Ureter (tissue), 1 donor: ENCODE measurements at regions not wholly inside any gene's neighbourhood (a gene's known extent, or its start where the extent isn't known, plus 50 kb on each side); places are given as distances from the start of the nearest gene placed in this dataset.
"Not testable (repeated sequence)": the region's sequence is repeated elsewhere in the genome, so short reads cannot be mapped to it uniquely, and the experiment has no call there.

Source experiments
- DNase-seq: peaks from one replicate; pipeline ENCODE4 v3.0.0-alpha.2; 2020; ENCODE audit warnings: low spot score
- donor health status: DM: yes; HTN: yes; CAD: no.

DNA sequence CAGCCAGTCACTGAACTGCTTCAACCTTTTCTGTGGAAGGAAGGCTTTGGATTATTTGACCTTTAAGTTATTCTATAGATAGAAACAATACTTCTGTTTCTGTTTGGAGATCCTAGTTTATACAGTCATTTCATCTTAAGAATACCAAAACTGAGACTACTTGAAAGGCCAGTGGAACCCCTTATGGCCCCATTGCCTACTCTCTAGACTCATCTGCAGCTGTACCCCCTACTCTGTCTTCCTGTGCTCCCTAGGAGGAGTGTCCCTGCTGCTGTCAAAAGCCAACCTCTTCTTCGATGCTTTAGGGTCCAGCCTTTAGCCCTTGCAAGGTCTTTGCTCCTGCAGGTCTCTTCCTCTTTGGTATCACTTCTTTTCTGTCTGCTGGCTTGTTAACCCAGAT lies 169.6 kb downstream of the EDEM1 start:
- no peak for DNase-seq

DNA sequence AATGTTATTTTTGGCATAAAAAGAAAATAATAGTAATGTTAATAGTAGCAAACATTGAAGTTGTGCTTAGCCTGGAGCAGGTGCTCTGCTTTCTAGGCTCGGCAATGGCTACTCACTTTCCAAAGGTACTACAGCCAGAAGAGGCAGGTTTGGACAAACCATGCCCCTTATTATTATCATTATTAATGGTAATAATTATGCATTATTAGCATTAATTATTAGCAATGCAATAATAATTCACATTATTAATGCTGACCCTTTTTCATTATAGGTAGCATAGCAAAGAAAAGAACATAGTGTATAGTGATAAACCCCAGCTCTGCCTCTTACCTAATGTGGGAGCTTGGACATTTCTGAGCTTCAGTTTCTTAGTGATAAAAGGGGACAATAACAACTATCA lies 171.4 kb downstream of the EDEM1 start:
- DNase-seq = no peak

- DNase-seq = no peak
These were observed 172.9 kb downstream of the EDEM1 start for GRCh38 chr3:5360453-5360852.

- no peak for DNase-seq
These were observed 179.2 kb downstream of the EDEM1 start for GRCh38 chr3:5366746-5367145.

DNA sequence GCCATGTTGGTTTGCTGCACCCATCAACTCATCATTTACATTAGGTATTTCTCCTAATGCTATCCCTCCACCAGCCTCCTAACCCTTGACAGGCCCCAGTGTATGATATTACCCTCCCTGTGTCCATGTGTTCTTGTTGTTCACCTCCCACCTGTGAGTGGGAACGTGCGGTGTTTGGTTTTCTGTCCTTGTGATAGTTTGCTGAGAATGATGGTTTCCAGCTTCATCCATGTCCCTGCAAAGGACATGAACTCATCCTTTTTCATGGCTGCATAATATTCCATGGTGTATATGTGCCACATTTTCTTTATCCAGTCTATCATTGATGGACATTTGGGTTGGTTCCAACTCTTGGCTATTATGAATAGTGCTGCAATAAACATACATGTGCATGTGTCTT lies 184.0 kb downstream of the EDEM1 start:
- DNase-seq = not testable (repeated sequence)

GRCh38 chr3:5376761-5377160 lies 189.3 kb downstream of the EDEM1 start:
- DNase-seq = peak; percentile 79

- DNase-seq = not testable (repeated sequence)
These were observed 191.8 kb downstream of the EDEM1 start for GRCh38 chr3:5379266-5379665.

DNA sequence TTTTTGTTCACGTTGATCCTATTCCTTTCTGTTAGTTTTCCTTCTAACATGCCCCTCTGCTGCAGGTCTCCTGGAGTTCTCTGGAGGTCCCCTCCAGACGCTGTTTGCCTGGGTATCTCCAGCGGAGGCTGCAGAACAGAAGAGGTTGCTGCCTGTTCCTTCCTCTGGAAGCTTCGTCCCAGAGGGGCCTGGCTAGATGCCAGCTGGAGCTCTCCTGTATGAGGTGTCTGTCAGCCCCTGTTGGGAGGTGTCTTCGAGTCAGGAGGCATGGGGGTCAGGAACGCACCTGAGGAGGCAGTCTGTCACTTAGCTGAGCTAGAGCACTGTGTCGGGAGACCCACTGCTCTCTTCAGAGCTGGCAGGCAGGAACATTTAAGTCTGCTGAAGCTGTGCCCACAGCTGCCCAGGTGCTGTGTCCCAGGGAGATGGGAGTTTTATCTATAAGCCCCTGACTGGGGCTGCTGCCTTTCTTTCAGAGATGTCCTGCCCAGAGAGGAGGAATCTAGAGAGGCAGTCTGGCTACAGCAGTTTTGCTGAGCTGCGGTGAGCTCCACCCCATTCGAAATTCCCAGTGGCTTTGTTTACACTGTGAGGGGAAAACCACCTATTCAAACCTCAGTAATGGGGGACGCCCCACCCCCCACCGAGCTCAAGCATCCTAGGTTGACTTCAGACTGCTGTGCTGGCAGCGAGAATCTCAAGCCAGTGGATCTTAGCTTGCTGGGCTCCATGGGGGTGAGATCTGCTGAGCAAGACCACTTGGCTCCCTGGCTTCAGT lies 196.2 kb downstream of the EDEM1 start:
- DNase-seq = not testable (repeated sequence)

GRCh38 chr3:5384557-5385236 lies 197.2 kb downstream of the EDEM1 start:
- no peak for DNase-seq

- no peak for DNase-seq
These were observed 200.6 kb downstream of the EDEM1 start for GRCh38 chr3:5388091-5388490.

DNA sequence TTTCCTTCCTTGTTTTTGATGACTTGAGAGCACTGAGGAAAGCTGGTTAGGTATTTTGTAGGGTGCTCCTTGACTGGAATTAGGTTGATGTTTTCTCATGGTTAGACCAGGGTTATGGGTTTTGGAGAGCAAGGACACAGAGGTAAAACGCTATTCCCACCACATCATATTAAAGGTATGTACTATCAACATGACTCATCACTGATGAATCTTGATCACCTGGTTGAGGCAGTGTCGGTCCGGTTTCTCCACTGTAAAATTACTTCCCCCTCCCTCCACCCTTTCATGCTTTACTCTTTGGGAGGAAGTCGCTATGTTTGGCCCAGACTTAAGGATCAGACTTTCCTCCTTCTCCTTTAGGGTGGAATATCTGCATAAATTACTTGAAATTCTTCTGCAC lies 201.6 kb downstream of the EDEM1 start:
- DNase-seq = peak; percentile 63

DNA sequence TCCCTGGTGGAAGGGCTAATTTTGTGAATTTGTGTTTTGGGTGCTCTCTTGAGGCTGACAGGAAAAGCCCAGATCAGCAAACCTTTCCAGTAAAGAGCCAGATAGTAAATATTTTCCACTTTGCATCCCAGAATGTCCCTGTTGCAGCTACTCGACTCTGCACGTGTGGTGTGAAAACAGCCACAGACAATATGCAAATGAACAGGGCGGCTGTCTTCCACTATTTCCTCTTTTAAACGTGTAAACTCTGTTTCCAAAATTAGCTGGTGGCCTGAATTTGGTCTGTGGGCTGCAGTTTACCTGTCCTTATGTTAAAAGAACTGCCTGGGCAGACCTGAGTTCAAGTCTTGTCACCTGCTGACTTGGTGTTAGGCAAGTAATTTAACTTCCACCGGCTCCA lies 202.7 kb downstream of the EDEM1 start:
- DNase-seq = no peak

- DNase-seq = no peak
These were observed 203.6 kb downstream of the EDEM1 start for GRCh38 chr3:5390936-5391625.

DNA sequence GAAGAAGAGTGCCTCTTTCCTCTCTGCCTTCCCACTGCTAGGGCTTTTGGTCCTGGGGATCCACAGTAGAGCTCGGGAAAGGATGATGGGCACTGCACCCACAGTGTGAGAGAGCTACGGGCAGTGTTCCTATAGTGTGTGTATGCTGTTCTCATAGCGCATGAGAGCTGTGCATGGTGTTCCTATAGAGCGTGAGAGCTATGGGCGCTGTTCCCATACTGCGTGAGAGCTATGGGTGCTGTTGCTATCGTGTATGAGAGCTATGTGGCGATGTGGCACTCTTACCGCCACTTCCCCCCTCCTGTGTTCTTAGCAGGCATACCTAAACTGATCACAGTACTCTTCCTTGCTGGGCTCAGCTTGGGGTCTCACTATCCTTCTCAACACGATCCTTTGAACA lies 213.5 kb downstream of the EDEM1 start:
- no peak for DNase-seq

- DNase-seq = no peak
These were observed 217.2 kb downstream of the EDEM1 start for GRCh38 chr3:5404718-5405117.

DNA sequence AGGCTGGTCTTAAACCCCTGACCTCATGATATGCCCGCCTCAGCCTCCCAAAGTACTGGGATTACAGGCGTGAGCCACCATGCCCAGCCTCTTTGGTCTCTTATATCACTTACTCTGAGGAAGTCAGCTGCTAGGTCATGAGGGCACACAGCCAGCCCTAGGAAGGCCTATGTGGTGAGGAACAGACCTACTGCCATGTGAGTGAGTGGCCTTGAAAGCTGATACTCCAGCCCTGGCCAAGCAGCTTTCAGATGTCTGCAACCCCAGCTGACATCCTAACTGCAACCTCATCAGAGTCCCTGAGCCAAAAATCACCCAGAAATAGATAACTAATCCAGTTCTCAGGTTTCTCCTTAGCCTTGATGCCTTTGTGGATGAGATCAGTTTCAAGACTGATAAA lies 224.3 kb downstream of the EDEM1 start:
- no peak for DNase-seq

- DNase-seq = no peak
These were observed 235.6 kb downstream of the EDEM1 start for GRCh38 chr3:5423076-5423475.

DNA sequence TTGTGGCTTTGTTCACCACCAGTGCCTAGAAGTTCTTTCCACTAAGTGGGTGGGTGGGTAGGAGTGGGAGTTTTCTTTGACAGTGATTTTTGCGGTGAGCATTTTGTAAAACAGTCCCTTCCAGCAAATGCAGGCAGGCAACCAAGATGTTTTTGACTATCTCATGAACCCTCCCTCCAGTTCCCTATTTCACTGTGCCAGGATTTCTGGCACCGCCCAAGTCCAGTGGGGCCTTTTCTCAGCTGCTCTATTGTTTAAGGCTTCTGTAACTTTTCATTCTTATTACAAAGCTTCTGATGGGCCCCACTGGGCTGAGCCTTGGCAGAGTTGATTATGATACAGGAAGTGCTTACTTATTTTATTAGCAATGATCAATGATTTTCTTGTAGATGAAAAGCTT lies 236.0 kb downstream of the EDEM1 start:
- no peak for DNase-seq

DNA sequence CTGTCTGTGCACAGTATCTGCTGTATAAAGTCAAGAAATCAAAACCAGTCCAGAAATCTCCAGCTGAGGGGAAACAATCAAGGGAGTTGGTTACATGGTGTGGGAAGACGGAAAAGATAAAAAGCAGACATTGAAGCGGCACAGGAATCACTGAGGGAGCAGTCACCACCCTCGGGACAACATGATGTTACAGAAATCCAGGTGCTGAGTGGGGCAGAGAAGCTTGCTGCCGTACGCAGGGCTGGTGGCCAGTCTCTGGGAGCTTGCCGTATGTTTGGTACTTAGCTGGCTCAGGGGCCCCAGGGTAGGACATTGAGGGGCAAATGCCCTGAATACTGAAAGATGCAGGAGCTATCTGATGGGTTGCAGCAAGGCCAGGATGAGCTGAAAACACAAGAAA lies 237.9 kb downstream of the EDEM1 start:
- no peak for DNase-seq

GRCh38 chr3:5426094-5426883 lies 238.8 kb downstream of the EDEM1 start:
- peak; percentile 79 for DNase-seq

GRCh38 chr3:5427021-5427420 lies 239.5 kb downstream of the EDEM1 start:
- no peak for DNase-seq

DNA sequence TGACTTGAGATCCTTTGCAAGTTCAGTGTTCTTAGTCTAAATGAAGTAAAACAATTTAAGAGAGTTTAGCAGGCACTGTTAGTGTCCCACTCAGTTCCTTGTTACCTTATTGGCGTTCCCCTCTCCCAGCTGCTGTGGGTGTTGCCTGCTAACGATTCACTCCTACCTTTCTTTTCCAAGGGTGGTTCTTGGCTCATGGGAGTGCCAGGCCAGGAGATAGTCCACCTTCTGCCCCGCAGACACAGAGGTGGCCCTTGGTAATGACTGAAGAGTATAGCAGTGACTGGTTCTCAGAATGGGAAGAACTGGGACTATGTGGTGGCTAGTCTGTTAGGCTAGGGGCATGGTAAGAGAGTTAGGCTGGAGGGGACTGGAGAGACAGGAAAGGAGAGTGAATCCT lies 240.4 kb downstream of the EDEM1 start:
- no peak for DNase-seq
